ENCODE measurements at regions not wholly inside any gene's neighbourhood (a gene's known extent, or its start where the extent isn't known, plus 50 kb on each side); places are given as distances from the start of the nearest gene placed in this dataset.
"Not testable (repeated sequence)": the region's sequence is repeated elsewhere in the genome, so short reads cannot be mapped to it uniquely, and the experiment has no call there.

DNA sequence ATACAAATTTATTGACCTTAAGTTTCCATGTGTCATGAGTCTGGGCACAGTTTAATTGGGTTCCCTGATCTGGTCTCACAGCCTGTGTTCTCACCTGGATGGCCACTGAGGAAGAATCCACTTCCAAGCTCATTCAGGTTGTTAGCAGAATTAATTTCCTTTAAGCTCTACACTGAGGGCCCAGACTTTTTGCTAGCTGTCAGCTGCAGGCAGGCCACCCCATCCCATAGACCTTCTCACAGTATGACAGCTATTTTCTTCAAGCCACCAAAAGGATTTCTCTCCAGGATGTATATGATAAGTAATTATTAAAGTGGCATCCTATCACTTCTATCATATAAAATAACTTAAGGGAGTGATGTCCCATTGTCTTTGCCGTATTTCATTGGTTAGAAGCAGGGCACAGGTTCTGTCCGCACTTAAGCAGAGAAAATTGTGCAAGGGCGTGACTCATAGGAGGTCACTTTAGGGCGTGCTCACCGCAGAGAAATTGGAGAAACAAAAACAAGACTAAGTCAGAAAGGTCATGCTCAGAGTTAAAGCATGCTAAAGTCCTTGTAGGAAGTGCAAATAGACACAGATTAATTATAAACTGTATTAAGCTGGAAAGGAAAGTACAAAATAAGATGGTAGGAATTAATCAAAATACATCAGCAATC lies 109.9 kb downstream of the AHR start:
- TF ChIP-seq, protein P1, sequence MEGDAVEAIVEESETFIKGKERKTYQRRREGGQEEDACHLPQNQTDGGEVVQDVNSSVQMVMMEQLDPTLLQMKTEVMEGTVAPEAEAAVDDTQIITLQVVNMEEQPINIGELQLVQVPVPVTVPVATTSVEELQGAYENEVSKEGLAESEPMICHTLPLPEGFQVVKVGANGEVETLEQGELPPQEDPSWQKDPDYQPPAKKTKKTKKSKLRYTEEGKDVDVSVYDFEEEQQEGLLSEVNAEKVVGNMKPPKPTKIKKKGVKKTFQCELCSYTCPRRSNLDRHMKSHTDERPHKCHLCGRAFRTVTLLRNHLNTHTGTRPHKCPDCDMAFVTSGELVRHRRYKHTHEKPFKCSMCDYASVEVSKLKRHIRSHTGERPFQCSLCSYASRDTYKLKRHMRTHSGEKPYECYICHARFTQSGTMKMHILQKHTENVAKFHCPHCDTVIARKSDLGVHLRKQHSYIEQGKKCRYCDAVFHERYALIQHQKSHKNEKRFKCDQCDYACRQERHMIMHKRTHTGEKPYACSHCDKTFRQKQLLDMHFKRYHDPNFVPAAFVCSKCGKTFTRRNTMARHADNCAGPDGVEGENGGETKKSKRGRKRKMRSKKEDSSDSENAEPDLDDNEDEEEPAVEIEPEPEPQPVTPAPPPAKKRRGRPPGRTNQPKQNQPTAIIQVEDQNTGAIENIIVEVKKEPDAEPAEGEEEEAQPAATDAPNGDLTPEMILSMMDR (IDR thresholded peaks at IDR 0.05; ENCODE audit: low read depth, low read length) = no peak
- peak; percentile 77 for DNase-seq (ENCODE audit: extremely low read depth, low read depth)

DNA sequence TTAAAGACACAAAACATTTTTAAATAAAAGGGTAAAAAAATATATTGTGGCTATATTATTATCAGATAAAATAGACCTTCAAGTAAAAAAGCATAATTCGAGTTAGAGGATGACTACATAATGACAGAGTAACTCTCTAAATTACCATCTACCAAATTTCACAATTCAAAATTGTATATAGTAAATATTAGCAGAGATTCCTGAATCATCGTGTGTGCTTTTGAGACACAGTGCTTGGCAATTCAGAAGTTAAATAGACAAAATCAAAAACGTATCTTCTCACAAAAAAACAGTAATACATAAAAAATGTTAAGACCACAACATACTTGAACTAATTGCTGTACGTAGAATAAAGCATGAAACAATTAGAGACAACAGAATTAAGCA lies 110.4 kb downstream of the AHR start:
- DNase-seq (ENCODE audit: extremely low read depth, low read depth) = peak; percentile 15
- TF ChIP-seq, protein P1 (IDR thresholded peaks at IDR 0.05; ENCODE audit: low read depth, low read length) = no peak

DNA sequence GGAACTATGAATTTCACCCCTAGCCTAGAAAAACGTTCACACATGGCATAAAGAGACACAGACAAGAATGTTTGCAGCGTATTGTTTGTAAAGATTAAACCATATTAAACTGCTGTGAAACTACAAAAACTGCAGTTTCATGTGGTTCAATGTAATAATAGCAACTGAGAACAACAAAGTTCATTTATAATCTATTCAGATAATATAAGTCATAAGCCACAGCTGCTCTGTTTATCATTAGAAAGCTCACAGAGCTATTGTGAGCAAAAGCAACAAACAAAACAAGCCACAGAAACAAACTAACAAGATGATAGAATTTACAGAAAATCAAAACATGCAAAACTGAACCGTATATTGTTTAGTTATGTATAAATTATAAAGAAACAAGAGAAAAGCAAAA lies 113.5 kb downstream of the AHR start:
- DNase-seq (ENCODE audit: extremely low read depth, low read depth) = no peak
- TF ChIP-seq, protein P1 (IDR thresholded peaks at IDR 0.05; ENCODE audit: low read depth, low read length) = no peak

DNA sequence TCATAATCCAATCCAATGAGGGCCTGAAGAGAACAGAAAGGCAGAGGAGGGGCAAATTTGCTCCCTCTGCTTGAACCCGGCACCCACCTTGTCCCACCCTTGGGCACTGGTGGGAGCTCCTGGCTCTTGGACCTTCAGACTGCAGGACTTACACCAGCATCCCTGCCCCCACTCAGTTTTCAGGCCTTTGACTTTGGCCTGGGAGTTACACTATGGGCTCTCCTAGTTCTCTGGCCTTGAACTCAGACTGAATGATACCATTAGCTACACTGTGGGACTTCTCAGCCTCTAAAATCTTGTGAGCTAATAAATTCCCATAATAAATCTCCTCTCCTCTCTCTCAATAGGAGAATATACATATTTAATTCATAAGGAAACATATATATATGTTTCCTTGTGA lies 114.4 kb downstream of the AHR start:
- no peak for DNase-seq (ENCODE audit: extremely low read depth, low read depth)
- TF ChIP-seq, protein P1 (IDR thresholded peaks at IDR 0.05; ENCODE audit: low read depth, low read length) = no peak

DNA sequence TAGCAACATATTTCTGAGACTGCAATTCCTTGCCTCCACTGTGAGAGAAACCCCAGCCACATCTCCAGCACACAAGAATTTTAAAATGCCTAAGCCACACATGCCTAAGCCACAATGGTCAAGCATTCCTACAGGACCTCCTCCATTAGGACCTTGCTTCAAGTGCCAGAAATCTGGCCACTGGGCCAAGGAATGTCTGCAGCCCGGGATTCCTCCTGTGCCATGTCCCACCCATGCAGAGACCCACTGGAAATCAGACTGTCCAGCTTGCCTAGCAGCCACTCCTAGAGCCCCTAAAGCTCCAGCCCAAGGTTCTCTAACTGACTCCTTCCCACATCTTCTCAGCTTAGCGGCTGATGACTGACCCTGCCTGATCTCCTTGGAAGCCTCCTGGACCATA lies 117.5 kb downstream of the AHR start:
- TF ChIP-seq, protein P1 (IDR thresholded peaks at IDR 0.05; ENCODE audit: low read depth, low read length) = no peak
- no peak for DNase-seq (ENCODE audit: extremely low read depth, low read depth)

DNA sequence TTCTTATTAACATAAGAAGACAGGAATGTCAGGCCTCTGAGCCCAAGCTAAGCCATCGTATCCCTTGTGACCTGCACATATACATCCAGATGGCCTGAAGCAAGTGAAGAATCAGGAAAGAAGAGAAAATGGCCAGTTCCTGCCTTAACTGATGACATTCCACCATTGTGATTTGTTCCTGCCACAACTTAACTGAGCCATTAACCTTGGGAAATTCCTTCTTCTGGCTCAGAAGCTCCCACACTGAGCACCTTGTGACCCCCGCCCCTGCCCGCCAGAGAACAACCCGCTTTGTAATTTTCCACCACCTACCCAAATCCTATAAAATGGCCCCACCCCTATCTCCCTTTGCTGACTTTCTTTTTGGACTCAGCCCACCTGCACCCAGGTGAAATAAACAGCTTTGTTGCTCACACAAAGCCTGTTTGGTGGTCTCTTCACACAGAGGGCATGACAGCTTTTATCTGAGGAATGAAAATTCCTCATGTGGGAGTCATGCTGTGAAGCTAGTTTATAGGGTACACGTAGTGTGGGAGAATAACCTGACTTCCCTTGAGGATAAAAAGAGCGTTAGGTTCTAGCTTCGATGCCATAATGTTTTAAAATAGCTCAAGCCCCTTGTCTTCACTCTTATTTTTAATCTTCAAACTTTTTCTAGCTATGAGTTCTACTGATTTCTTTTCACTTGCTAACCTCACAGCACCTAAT lies 122.0 kb downstream of the AHR start:
- DNase-seq (ENCODE audit: extremely low read depth, low read depth) = not testable (repeated sequence)

DNA sequence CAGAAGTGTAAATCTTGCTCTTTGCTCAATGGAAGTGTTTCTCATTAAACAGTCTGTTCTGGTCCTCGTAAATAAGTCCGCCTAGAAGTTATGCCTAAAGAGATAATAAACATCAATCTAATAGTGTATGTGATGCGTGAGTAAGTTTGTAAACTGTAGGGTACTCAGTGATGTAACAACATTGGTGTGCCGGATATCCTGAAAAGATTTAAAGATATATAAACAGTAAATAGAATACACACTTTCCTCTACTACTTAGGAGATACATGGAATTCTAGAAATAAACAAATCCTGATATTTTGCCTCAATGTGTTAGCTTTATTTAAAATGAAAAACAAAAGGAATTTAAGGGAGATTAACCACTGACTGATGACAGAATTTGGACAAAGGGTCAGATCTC lies 123.5 kb downstream of the AHR start:
- TF ChIP-seq, protein P1 (IDR thresholded peaks at IDR 0.05; ENCODE audit: low read depth, low read length) = no peak
- DNase-seq (ENCODE audit: extremely low read depth, low read depth) = no peak

DNA sequence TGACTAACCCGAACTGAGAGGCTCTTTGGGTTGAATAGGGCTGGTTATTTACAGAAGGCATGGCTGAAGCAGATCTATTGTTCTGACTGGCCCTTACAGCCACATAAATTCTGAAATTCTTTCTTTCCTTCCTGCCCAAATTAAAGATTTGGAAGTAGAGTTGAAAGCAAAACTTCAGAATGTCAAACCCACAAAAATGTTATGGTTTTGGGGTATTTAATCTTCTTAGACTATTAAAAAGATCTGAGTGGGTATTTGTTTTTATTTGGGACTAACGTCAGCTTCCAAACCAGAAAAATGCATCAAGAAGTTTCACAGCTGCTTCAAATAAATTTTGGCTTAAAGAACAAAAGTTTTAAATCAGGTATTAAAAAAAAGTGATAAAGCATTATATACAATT lies 124.5 kb downstream of the AHR start:
- TF ChIP-seq, protein P1 (IDR thresholded peaks at IDR 0.05; ENCODE audit: low read depth, low read length) = no peak
- DNase-seq (ENCODE audit: extremely low read depth, low read depth) = peak; percentile 25
